Bronchial epithelial cell (primary cell): ENCODE measurements at regions not wholly inside any gene's neighbourhood (a gene's known extent, or its start where the extent isn't known, plus 50 kb on each side); places are given as distances from the start of the nearest gene placed in this dataset.
"Not testable (repeated sequence)": the region's sequence is repeated elsewhere in the genome, so short reads cannot be mapped to it uniquely, and the experiment has no call there.

ENCODE experiments used
- DNase-seq: peaks from one replicate; pipeline ENCODE4 v3.0.0-alpha.2; 2010; ENCODE audit warnings: low read depth
- FAIRE-seq: peaks from 2 replicates; lab custom pipeline; 2011; peaks lifted over from hg19 to GRCh38; lab: Jason Lieb, UNC
- H3K27me3 ChIP-seq: 2 replicates; pipeline ENCODE4 v1.5.1; 2011; ENCODE audit warnings: low read length; ENCODE audit not compliant: control insufficient read depth, insufficient read depth
- H3K36me3 ChIP-seq: 2 replicates; pipeline ENCODE4 v1.5.1; 2011; ENCODE audit warnings: low read length; ENCODE audit not compliant: control insufficient read depth, insufficient read depth
- H3K4me3 ChIP-seq: 2 replicates; pipeline ENCODE4 v1.5.1; 2011; ENCODE audit warnings: mild to moderate bottlenecking, low read depth, low read length, control low read depth
- TF ChIP-seq, protein P1 (sequence below): IDR thresholded peaks from 2 replicates; pipeline ENCODE4 v1.5.1; 2011; ENCODE audit warnings: mild to moderate bottlenecking, moderate library complexity, low read length, control low read depth, inconsistent platforms; ENCODE audit not compliant: insufficient read depth, severe bottlenecking

- peak; percentile 56 for DNase-seq
- no peaks in the 10 kb centered on the region for H3K36me3 ChIP-seq
- FAIRE-seq: no peak
- TF ChIP-seq, protein P1, sequence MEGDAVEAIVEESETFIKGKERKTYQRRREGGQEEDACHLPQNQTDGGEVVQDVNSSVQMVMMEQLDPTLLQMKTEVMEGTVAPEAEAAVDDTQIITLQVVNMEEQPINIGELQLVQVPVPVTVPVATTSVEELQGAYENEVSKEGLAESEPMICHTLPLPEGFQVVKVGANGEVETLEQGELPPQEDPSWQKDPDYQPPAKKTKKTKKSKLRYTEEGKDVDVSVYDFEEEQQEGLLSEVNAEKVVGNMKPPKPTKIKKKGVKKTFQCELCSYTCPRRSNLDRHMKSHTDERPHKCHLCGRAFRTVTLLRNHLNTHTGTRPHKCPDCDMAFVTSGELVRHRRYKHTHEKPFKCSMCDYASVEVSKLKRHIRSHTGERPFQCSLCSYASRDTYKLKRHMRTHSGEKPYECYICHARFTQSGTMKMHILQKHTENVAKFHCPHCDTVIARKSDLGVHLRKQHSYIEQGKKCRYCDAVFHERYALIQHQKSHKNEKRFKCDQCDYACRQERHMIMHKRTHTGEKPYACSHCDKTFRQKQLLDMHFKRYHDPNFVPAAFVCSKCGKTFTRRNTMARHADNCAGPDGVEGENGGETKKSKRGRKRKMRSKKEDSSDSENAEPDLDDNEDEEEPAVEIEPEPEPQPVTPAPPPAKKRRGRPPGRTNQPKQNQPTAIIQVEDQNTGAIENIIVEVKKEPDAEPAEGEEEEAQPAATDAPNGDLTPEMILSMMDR: no peak
- H3K4me3 ChIP-seq: no peak overlapping the region
- H3K27me3 ChIP-seq: no peaks in the 10 kb centered on the region
These were observed 687.1 kb downstream of the TLE1 start for GRCh38 chr9:81002242-81002641.

DNA sequence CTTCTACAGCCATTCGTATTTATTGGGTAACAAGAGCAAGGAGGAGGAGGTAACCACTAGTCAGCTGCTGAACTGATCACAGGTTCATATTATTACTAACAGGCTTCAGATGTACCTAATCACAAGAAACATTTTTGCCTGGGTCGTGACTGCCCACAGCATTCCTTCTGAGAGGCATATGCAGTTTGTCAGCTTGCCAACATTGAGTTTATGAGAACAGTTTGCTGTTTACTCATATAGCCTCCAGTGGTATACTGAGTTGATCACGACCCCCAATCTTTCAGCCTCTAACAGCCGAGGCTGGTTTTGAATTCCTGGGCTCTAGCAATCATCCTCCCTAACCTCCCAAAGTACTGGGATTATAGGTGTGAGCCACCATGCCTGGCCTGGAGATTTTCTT, 693.6 kb downstream of the TLE1 start:
- no peaks in the 10 kb centered on the region for H3K27me3 ChIP-seq
- FAIRE-seq: no peak
- no peaks in the 10 kb centered on the region for H3K36me3 ChIP-seq
- no peak overlapping the region for H3K4me3 ChIP-seq
- TF ChIP-seq, protein P1: no peak
- peak; percentile 82 for DNase-seq

DNA sequence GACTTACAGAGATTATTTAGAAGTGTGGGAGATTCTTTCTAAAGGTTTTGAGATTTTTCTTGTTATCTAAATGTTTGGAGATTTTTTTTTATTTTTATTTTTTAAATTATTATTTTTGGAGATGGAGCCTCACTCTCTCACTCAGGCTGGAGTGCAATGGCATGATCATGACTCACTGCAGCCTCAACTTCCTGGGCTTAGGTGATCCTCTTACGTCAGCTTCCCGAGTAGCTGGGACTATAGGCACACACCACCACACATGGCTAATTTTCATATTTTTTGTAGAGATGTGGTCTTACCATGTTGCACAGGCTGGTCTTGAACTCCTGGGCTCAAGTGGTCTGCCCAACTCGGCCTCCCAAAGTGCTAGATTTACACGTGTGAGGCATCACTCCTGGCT, 694.5 kb downstream of the TLE1 start:
- TF ChIP-seq, protein P1: no peak
- FAIRE-seq (no peak), DNase-seq (peak; percentile 79)
- no peaks in the 10 kb centered on the region for H3K27me3 ChIP-seq
- no peaks in the 10 kb centered on the region for H3K36me3 ChIP-seq
- H3K4me3 ChIP-seq: no peak overlapping the region

- not testable (repeated sequence) for FAIRE-seq, H3K27me3 ChIP-seq, H3K4me3 ChIP-seq, DNase-seq, H3K36me3 ChIP-seq
These were observed 703.8 kb downstream of the TLE1 start for GRCh38 chr9:80985595-80985994.

DNA sequence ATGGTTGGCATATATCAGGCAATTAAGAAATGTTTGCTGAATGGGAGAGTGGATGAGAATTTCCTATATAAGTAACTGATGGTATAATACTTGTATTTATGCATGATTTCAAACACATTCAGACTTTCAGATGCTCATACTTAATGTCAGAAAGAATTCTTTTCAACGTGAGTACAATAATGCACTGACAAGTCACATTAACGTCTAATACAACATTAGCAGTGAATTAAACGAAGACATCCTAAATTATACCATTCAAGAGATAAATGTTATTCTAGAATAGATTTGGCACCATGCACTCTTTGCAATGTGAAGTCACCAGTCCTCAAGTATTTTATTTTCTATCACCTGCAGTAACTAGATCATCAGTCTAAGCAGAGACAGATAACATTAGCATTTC, 712.9 kb downstream of the TLE1 start:
- DNase-seq: no peak
- TF ChIP-seq, protein P1: no peak
- no peak overlapping the region for H3K4me3 ChIP-seq
- no peaks in the 10 kb centered on the region for H3K27me3 ChIP-seq
- no peaks in the 10 kb centered on the region for H3K36me3 ChIP-seq
- no peak for FAIRE-seq

DNA sequence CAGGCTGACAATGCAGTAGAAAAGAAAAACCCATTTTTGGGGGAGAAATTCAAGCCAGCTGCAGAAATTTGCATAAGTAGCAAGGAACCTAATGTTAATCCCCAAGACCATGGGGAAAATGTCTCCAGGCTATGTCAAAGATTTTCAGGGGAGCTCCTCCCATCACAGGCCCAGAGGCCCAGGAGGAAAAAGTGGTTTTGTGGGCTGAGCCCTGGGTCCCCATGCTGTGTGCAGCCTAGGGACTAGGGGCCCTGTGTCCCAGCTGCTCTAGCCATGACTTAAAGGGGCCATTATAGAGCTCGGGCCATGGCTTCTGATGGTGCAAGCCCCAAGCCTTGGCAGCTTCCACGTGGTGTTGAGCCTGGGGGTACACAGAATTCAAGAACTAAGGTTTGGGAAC, 719.0 kb downstream of the TLE1 start:
- H3K27me3 ChIP-seq, FAIRE-seq, DNase-seq, H3K36me3 ChIP-seq, H3K4me3 ChIP-seq: not testable (repeated sequence)

DNA sequence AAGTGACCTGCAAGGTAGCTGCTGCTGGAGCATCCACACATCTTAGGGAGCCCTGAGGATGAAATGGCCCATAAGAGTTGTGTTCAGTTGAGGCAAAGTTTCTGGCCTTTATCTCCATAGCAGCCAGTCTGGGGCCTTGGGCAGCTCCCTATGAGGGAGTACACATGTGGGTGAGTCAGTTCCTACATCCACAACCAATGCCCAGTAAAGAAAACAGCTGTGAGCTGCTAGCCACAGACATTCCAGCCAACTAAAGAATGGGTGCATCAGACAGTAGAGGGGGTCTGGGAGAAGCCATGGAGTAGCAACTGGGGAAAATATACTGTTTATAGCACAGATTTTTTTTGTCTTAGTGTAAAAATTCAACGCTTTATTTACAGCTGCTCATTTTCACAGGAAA, 720.7 kb downstream of the TLE1 start:
- FAIRE-seq: peak; percentile 68
- peak; percentile 21 for DNase-seq
- H3K4me3 ChIP-seq: no peak overlapping the region
- TF ChIP-seq, protein P1: no peak
- no peaks in the 10 kb centered on the region for H3K36me3 ChIP-seq
- H3K27me3 ChIP-seq: no peaks in the 10 kb centered on the region
